Endometrial microvascular endothelial cells (primary cell): ENCODE measurements at regions not wholly inside any gene's neighbourhood (a gene's known extent, or its start where the extent isn't known, plus 50 kb on each side); places are given as distances from the start of the nearest gene placed in this dataset.

Experiments
- in situ Hi-C: cut with HindIII; loops from 2 replicates; pipeline ENCODE4 v1.10.0; 2017; ENCODE audit warnings: low sequenced_read_pairs, low pct_unique_long_range_greater_than_20kb; ENCODE audit errors: inconsistent ontology term

DNA sequence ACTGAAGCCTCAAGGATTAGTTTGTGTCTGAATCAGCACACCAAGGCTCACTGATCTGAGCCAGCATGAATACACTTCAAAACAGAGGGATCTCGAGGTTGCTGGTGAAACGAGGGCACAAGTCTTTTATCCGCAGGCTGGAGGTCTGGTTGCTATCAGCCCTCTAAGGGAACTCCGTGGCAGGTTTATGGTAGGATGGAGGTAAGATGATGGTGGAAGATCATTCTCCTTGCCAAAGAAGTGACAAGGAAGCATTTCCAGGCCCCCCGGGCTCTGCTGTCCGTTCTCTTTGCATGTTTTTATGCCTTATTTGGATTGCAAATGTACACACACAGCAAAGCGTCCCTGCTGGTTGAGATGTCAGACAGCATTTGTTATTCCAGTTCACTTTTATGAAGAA lies 268.3 kb downstream of the ARHGAP12 start:
- in situ Hi-C loops = no loop called here

- in situ Hi-C loops = no loop called here
These were observed 269.0 kb downstream of the ARHGAP12 start for GRCh38 chr10:31659665-31660064.

- in situ Hi-C loops = no loop called here
These were observed 271.2 kb downstream of the ARHGAP12 start for GRCh38 chr10:31657434-31657872.

DNA sequence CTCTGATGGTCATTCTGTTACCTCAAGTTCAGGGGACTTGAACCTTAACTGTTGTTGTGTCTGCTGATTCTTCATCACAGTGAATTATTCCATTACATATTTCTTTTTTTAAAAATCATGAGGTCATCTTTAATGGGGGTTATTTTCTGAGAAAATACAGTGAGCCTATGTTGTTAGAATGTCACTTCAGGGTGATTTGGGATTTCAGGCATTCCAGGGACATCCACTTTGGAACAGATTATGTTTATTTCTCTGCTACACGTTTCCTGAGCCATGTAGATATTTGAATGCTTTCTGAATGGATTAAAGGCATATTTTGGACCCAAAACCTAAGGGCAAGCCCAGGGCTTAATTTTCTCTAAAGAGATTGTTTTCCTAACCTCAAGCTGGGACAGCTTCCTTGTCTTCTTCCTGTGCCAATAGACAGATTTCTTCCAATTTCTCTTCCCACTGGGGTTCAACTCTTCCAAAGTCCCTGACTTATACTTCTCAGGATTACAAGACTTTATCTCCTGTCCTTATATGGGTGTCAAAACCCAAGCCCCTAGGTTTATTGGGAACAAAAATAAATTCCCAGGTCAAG lies 271.7 kb downstream of the ARHGAP12 start:
- in situ Hi-C loops = no loop called here

DNA sequence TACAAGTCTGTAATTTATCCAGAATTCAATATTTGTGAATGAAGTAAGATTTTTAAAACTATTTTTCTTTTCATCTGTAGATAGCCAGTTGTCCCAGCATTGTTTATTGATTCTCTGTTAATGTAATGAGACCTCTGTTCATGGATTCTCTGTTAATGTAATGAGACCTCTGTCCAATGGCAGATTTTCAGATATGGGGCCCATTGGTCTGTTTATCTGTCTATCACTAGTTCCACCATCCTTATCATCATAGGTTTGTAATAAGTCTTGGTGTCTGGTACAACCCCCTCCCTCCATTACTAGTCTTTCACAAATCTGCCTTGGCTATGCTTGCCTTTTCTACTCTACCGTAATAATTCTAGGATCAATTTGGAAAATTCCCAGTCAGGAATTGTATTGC lies 276.6 kb downstream of the ARHGAP12 start:
- in situ Hi-C loops = no loop called here

DNA sequence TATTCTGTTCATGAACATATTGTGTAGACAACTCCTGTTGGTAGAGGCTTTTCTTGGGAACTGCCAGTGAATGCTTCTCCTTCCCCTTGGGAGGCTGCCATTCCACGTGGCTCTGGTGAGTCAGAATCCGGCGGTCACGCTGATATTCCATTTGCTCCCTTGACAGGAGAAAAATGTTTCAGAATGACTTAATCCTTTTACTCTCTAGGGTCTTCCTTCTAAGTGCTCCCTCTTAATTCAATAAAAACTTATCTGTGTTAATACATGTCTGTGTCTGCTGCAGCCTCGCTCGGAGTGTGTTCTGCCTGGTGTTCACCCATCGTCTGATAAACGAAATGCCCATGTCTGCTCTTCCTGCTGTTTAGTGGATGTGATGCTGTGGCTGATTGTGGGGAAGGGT lies 278.6 kb downstream of the ARHGAP12 start:
- in situ Hi-C loops = no loop called here

GRCh38 chr10:31648966-31649365 lies 279.7 kb downstream of the ARHGAP12 start:
- in situ Hi-C loops = no loop called here

DNA sequence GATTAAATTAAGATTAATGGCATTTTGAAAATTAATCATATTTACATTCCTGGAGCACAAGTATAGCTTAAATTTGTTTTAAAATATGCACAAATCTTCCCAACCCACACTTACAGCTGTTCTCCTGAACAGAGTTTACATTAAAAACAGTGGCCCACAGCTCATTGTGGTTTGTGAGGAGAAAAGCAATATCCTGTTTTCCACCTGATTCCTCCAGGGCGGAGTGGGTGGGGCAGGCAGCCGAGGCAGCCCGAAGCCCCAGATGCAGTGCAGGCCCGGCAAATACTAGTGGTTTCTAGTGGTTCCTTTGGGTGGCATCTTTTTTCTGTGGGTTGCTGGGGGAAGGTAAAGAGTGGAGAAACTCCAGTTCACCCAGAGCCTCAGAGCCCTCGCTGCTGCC lies 280.8 kb downstream of the ARHGAP12 start:
- in situ Hi-C loops = no loop called here

DNA sequence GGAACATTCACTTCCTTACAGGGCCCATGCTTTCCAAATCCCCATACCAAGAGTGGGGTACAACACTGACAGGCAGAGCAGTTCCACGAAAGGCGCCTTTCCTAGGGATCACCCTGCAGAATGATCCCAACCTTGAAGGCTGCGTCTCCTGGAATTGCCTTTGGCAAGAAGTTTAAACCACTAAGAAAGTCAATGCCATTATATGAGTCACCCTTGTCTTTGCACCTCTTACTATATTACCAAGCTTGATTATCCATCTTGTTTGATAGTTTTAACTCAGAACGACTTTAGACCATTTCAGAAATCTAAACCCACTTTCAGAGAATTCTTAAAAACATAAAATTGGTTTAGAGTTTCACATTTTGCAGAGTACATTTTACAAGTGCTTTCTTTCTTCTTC lies 282.1 kb downstream of the ARHGAP12 start:
- in situ Hi-C loops = no loop called here

DNA sequence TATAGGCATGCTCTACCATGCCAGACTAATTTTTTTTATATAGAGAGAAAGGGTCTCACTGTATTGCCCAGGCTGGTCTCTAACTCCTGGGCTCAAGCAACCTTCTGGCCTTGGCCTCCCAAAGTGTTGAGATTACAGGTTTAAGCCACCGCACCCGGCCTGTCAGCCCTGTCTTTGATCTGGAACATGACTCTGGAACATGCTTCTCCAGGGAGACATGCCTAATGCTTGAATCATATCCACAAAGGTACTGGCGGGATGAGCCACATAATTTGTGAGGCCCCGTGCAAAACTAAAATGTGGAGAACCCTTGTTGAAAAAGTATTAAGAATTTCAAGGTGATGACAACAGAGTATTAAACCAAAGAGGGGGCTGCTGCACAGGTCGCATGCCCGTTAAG lies 282.8 kb downstream of the ARHGAP12 start:
- in situ Hi-C loops = no loop called here

DNA sequence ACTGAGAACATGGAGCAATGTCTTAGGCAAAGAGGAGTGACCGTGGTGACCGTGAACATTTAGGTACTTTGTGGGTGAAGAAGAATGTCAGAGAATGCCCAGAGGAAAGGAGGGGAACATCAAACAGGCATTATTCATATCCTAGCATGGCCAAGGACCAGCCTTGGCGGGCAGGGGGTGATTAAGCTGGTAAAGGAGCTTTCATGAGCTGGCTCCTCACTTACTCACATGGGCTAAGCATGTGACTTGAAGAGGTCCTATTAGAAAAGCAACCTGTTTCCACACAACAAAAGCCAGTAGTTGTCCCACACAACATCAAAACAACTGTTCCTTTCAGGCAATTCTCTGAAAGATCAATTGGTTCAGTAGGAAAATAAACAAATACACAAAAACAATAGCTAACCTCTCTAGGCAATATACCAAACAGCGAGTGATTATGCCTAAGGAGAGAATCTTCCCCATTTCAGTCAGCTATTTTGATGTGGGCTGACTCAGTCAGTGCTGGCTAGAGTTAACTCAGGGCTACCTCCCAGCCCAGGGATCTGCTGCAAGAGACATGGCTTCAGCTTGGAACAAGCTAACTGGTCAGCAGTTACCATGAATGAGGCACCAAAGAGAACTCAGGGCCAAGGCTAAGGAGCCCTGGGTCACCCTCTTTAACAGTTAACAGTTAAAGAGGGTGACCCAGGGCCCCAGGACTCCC lies 283.5 kb downstream of the ARHGAP12 start:
- in situ Hi-C loops = no loop called here

- in situ Hi-C loops = no loop called here
These were observed 286.4 kb downstream of the ARHGAP12 start for GRCh38 chr10:31642281-31642680.

DNA sequence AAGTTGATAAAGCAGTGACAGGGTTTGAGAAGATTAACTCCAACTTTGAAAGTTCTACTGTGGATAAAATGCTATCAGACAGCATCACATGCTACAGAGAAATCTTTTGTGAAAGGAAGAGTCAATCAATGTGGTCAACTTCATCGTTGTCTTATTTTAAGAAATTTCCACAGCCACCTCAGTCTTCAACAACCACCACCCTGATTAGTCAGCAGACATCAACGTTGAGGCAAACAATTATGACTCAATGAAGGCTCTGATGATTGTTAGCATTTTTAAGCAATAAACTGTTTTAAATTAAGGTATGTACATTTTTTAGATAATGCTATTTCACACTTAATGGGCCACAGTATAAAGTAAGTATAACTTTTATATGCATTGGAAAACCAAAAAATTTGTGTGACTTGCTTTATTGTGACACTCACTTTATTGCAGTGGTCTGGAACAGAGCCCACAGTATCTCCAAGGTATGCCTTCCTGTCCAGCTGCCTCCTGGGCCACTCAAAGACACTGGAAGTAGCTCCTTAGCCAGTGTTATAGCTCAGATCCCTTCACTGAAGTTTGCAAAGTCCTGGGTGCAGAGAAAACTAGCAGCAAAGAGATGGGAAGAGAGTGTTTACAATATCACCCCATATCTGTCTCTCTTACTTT lies 293.1 kb downstream of the ARHGAP12 start:
- in situ Hi-C loops = no loop called here

DNA sequence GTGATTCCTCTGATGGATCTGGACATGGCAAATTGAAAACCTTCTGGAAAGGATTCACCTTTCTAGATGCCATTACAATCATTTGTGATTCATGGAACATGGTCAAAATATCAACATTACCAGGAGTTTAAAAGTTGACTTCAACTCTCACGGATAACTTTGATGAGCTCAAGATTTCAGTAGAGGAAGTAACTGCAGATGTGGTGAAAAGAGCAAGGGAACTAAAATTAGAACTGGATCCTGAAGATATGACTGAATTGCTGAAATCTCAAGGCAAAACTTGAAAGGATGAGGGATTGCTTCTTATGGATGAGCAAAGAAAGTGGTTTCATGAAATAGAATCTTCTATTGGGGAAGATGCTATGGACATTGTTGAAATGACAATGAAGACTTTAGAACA lies 293.6 kb downstream of the ARHGAP12 start:
- in situ Hi-C loops = no loop called here

- in situ Hi-C loops = no loop called here
These were observed 297.6 kb downstream of the ARHGAP12 start for GRCh38 chr10:31630861-31631567.

DNA sequence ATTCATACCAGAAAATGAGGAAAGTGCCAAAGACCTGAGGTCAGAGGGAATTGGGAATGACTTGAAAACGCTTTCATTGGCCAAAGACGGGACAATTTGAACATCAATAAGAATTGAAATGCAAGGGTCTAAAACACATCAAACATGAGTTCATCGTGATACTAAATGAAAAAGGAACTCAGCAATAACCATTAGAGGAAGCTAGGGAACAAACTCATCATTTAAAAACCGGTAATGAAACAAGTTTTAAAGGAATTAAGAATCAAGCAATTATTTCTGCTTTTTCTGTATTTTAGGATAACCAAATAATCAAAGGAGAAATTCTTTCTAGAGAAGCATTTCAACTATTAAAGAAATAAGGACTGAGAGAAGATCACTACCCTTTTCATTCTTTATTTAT lies 303.1 kb downstream of the ARHGAP12 start:
- in situ Hi-C loops = no loop called here

GRCh38 chr10:31624611-31625010 lies 304.0 kb downstream of the ARHGAP12 start:
- in situ Hi-C loops = no loop called here

DNA sequence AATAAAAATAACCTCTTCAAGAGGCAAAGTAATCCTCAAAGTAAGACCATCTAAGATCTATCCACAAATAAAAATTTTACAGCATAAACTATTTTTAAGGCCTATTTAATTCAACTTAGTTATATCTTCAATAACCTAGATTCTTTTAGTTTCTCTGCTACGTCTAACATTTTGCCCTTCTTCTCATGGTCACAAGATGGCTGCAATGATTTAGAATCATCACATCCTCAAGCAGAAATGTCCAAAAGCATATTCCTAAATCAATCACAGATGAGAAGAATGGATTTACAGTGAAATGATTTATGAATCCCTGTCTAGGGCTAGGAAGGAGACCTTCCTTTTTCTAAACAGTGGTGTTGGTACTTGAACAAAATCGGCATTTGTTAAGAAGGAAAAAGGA lies 304.7 kb downstream of the ARHGAP12 start:
- in situ Hi-C loops = no loop called here

- in situ Hi-C loops = no loop called here
These were observed 304.4 kb downstream of the ZEB1 start for GRCh38 chr10:31623466-31623865.

- in situ Hi-C loops = no loop called here
These were observed 304.0 kb downstream of the ZEB1 start for GRCh38 chr10:31622978-31623377.
